Retinal pigment epithelial cell (primary cell): ENCODE measurements at regions not wholly inside any gene's neighbourhood (a gene's known extent, or its start where the extent isn't known, plus 50 kb on each side); places are given as distances from the start of the nearest gene placed in this dataset.
A peak's percentile ranks its signal among the peaks of the same experiment; 100 is the strongest.

Experiments
- DNase-seq: peaks from one replicate; pipeline ENCODE4 v3.0.0-alpha.2; 2010; ENCODE audit warnings: low read depth
- H3K4me3 ChIP-seq: 2 replicates; pipeline ENCODE4 v1.5.1; 2011; ENCODE audit warnings: mild to moderate bottlenecking, low read length, control low read depth, moderate library complexity
- TF ChIP-seq, protein P1 (sequence below): conservative IDR thresholded peaks from 2 replicates; pipeline ENCODE4 v1.5.1; 2011; ENCODE audit warnings: low read depth, low read length, control low read depth, inconsistent platforms

DNA sequence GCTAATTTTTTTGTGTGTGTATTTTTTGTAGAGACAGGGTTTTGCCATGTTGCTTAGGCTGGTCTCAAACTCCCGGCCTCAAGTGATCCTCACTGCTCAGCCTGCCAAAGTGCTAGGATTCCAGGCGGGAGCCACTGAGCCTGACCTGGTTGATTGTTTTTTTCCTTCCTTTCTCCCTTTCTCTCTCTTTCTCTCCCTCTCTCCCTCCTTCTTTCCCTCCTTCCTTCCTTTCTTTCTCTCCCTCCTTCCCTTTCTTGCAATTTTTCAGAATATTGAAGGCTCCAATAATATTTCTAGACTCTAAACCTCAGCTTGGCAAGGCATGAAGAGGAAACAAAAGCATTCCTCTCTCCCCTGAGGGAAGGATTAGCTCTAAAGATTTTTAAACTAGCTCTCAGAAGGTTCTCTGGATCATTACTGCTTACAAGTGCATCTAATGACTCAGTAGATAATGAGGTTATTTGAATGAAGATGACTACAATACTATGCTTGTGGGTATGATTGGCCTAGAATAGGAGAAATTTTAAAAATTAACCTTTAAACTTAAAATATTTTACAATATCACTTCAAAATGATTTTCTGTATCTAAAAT is 68.5 kb upstream of the GADD45A start:
- TF ChIP-seq, protein P1, sequence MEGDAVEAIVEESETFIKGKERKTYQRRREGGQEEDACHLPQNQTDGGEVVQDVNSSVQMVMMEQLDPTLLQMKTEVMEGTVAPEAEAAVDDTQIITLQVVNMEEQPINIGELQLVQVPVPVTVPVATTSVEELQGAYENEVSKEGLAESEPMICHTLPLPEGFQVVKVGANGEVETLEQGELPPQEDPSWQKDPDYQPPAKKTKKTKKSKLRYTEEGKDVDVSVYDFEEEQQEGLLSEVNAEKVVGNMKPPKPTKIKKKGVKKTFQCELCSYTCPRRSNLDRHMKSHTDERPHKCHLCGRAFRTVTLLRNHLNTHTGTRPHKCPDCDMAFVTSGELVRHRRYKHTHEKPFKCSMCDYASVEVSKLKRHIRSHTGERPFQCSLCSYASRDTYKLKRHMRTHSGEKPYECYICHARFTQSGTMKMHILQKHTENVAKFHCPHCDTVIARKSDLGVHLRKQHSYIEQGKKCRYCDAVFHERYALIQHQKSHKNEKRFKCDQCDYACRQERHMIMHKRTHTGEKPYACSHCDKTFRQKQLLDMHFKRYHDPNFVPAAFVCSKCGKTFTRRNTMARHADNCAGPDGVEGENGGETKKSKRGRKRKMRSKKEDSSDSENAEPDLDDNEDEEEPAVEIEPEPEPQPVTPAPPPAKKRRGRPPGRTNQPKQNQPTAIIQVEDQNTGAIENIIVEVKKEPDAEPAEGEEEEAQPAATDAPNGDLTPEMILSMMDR, result no peak
- peak; percentile 33 for DNase-seq
- no peak overlapping the region for H3K4me3 ChIP-seq

DNA sequence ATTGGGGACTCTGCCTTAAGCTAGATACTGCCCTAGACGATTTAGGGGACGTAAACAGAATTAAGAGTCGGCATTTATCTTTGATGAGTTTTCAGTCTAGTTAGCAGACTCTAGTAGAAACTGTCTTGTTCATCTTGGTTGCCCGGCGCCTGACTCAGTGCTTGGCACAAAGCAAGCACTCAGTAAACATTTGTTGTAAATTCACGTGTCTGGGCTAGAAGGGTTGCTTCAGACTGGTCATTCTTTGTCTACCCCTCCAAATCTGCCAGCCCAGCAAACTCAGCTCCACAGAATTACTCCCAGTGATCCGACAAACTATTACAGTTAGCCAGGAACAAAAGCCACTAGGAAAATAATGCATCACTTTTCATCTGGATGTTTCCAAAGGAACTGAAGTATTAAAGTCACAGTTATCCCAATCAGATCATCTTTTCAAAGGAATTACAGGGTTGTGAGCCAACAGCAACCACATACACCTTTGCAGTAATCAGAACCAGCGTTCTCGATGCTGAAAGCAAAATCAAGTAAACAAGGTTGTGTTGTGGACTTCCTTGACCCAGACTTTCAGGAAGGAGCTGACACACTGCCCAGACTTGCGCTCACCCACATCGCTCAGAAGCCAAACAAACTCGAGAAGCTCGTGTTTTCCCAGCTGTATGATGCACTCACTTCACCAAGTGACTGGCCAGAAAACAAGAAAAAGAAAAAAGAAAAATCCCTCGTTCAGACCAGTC is 66.5 kb upstream of the GADD45A start:
- H3K4me3 ChIP-seq, result no peak overlapping the region
- TF ChIP-seq, protein P1, result no peak
- no peak for DNase-seq

DNA sequence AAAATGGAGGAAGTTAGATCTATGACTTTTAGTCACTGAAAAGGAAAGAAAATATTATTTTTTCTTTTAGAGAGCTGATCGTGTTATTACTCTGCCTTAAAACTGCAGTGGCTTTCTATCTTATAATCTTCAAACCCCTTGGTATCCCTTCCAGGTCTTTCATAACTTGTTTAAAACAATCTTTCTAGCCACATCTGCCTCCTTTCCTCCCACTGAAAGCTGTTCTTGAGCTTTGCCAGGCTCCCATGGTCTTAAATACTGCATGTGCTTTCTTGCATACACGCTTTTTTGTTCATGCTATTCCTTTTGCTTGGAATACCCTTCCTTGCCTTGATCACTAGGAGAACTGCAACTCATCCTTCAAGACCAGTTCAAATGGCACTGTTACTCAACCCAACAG is 65.9 kb upstream of the GADD45A start:
- TF ChIP-seq, protein P1, result no peak
- no peak overlapping the region for H3K4me3 ChIP-seq
- no peak for DNase-seq

DNA sequence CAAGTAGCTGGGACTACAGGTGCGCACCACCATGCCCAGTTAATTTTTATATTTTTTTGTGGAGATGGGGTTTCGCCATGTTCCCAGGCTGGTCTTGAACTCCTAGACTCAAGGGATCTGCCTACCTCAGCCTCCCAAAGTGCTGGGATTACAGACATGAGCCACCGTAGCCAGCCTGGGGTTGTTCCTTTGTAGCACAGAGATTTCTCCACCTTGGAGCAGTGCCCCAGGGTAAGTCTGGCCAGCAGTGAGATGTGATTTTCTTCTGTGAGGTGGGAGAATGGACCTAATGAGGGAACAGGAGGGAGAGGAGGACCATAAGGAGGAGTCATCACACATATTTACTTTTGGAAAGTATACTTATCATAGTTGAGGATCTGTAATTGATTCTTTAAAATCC is 61.1 kb upstream of the GADD45A start:
- TF ChIP-seq, protein P1, result no peak
- no peak overlapping the region for H3K4me3 ChIP-seq
- no peak for DNase-seq

DNA sequence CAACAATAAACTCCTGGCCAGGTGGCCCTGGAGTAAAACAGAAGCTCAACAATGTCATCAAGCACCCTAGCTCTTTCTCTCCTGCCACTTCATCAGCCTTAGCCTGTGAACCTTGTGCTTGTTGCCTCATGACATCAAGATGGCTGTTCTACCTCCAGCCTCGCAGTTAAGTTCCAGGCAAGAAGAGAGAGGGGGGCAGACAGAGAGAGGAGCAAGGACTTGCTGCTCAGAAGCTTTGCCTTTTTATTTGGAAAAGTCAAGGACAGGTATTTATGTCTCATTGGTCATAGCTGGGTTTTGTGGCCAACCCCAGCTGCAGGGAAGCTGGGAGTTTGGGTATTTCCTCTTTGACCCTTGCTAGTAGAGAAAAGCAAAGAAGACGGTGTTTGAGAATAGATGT is 60.3 kb upstream of the GADD45A start:
- TF ChIP-seq, protein P1, result no peak
- DNase-seq, result no peak

DNA sequence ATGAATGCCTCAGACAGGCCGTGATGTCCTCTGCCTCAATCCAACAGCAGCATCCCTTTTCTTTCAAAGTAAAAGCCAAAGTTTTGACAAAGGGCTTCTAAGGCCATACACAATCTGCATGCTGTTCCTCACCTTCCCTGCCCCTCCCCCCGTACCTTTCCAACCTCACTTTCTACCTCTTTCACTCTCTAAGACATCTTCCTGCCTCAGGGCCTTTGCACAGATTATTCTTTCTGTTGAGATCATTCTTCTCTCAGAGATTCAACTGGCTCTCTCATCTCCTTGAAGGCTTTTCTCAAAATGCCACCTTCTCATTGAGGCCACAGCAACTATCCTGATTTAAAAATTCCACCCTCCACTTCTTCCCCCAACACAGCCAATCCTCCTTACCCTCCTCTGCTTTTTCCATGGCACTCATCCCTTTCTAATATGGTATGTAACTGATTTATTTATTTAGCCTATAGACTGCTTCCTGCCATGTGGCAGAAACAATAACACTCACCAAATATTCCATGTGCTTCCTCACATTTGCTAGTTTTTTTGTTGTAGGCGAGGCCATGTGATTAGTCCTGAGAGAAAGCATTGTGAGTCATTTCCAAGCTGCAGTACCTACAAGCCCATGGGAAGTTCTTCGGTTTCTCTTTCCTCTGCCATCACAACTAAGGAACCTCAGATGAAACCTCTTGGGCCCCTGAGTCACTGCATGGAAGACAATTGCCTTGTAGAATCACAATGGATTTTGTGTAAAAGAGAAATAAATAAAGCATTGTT is 58.7 kb upstream of the GADD45A start:
- DNase-seq, result peak; percentile 72
- TF ChIP-seq, protein P1, result no peak
- no peak overlapping the region for H3K4me3 ChIP-seq

More for the DNA sequence above, 60.3 kb upstream of the GADD45A start:
- no peak overlapping the region for H3K4me3 ChIP-seq
